Hematopoietic multipotent progenitor cell treated with erythropoietin and hydrocortisone succinate and interleukin-3 and kit ligand, for 15 days (in vitro differentiated cells): ENCODE measurements at regions not wholly inside any gene's neighbourhood (a gene's known extent, or its start where the extent isn't known, plus 50 kb on each side); places are given as distances from the start of the nearest gene placed in this dataset.
"Not testable (repeated sequence)": the region's sequence is repeated elsewhere in the genome, so short reads cannot be mapped to it uniquely, and the experiment has no call there.

ENCODE experiments used
- DNase-seq: peaks from one replicate; pipeline ENCODE4 v3.0.0-alpha.2; 2015; ENCODE audit warnings: low spot score

DNA sequence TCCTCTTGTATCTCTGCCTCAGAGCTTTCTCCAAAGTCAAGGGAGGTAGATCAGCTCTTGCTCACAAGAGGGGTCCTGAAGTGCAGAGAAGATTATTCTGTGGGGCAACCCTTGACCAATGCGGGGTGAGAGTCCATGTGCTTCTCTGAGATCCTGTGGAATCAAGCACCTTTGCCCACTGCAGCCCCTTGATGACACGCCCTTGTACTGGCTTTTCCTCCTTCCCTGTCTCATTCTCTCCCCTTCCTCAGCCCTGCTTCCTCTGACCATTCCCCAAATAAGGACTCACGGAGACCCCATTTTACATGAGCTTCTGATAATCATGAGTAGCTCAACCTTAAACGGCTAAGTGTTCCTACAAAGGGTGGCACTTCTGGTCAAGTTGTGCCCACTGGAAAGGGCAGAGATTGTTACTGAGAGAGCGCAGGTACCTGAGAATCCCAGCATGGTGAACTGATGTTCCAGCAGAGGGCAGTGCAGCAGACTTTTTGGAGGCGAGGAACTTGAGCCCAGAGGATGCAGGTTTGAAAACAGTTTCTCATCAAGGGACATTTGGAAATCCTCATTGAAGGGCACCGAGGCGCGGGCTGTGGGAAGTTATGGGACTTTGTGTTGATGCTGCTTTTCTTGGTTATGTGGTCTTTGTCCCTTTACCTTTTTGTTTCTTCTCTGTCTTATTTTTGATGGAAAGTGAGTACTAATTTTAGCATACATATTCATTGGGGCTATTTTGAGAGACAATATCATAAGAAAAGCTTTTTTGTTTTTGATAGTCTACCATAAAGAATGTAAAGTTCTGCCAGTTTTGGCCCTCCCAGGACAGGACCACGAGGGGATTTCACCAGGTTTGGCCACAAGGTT is 201.3 kb downstream of the RBM46 start:
- no peak for DNase-seq

DNA sequence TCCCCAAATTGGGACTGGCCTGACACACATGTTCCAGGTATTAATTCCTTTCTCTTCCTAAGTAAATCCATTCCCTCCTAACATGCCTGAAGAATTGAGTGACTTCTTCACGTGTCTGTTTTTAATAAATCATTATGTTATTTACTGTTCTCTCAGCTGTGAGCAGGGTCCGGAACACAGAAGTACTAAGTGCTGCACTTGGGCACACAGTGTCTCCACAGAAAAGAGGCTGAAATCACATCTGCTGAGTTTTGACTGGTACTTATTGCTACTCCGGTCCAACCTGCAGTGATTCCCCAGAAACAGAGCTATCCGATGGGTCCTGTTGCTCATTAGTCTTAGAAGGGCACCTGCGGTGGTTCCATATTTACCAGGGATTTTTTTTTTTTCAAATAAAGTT is 202.6 kb downstream of the RBM46 start:
- DNase-seq, result no peak

DNA sequence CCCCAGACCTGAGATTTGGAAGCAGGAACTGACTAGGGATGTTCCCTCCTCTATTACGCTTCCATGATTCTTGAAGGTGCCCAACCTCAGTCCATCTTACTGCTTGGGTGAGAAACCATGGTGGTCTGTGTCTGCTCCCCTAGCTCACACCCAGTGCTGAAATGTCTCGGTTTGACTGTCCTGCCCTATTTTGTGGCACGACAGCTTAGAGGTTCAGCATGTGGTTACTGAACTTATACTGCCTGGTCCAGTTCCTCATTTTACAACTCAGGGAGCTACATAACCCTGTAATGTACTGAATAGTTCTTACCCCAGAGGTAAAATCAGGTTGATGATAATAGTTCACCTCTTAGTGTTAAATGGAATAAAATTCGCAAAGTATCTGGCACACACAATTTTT is 203.1 kb downstream of the RBM46 start:
- DNase-seq, result no peak

DNA sequence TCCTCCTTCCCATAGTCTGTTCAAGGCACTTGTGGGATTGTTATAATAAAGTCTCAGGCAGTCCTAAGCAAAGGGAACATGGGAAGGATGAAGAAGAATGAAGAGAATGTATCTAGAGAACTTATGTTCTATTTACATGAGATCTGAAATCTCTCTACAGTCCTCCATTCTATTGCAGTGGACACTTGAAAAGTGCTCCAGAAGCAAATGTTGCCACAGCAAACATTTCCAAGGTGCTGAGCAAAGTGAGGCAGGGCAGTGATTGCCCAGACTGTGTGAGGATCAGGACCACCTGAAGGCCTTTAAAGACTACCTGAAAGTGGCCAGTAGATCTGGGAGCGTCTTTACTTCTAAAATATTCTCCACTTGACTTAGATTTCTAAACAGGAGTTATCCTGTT is 203.5 kb downstream of the RBM46 start:
- DNase-seq, result no peak

DNA sequence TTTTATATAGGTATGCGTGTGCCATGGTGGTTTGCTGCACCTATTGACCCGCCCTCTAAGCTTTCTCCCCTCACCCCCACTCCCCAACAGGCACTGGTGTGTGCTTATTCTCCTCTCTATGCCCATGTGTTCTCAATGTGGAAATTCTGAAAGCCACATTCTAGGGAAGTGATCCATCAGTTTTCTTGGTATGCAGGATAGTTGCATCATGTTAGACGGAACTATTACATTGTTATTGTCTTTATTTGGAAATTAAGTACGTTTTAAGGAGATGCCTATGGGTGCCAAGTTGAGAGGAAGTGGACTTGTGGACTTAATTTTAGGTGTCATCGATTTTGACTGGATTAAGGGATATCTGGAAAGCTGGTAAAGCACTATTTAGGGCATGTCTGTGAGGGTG is 204.6 kb downstream of the RBM46 start:
- no peak for DNase-seq

DNA sequence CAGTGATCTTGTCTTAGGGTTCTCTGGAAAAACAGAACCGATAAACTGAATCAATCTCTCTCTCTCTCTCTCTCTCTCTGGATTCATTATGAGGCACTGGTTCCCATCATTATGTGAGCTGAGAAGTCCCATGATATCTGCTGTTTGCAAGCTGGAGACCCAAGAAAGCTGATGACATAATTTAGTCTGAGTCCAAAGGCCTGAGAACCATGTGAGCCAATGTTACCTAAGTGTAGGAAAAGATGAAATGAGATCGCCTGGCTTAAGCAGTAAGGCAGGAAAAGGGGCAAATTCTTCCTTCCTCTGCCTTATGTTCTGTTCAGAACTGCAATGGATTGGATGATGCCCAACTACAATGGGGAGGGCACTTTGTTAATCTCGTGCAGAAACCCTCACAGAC is 207.4 kb downstream of the RBM46 start:
- no peak for DNase-seq

DNA sequence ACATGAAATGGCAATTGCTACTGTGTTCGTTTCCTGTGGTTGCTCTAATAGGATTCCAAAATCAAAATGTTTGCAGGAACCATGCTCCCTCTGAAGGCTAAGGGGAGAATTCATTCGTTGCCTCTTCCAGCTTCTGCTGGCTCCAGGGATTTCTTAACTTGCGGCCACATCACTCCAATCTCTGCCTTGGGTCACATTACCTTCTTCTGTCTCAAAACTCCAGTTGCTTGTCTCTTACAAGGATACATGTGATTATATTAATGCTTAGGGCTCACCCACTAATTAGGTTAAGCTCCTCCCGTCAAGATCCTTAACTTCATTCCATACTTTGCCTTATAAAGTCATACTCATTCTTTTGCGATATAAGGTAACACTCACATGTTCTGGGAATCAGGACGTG is 208.4 kb downstream of the RBM46 start:
- no peak for DNase-seq

DNA sequence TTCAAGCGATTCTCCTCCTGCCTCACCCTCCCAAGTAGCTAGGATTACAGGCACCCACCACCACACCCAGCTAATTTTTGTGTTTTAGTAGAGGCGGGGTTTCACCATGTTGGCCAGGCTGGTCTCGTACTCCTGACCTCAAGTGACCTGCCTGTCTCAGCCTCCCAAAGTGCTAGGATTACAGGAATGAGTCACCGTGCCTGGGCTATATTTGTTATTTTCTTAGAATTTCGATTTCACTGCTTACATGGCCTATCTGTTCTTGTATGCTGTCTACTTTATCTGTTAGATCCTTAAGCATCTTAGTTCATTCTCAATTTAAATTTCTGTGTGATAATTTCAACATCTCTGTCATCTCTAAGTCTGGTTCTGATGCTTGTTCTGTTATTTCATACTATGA is 210.6 kb upstream of the NPY2R start:
- not testable (repeated sequence) for DNase-seq

DNA sequence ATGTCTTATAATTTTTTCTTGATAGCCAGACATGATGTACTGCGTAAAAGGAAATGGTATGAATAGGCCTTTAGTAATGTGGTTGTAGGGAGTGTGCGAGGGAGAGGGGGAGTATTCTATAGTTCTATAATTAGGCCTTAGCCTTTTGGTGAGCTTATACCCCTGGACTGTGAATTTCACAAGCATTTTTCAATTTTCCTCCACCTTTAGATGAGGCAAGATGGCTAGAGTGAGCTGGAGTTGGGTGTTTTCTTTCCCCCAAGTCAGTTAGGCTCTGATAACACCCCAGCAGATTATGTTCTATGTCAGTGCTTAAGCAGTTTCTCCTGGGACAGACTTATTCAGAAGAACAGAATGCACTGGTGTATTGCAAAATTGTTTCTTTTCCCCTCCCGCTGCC is 210.2 kb upstream of the NPY2R start:
- no peak for DNase-seq

DNA sequence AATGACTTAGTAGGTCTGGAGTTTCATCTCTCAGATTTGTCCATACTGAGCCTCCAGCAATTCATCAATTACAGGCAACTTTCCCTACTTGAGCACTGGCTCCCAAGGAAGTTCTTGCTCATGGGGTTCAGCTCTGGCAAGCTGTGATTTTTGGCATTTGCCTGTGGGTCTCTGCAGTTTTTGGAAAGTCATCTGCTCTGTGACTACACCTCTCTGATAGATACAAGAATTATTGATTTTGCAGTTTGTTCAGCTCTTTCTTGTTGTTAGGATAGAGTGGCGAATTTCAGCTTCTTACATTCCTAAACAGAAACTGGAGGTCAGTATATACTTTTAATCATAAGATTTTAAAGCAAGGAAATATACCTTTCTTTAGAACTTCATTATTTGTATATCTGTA is 209.7 kb upstream of the NPY2R start:
- DNase-seq, result no peak

DNA sequence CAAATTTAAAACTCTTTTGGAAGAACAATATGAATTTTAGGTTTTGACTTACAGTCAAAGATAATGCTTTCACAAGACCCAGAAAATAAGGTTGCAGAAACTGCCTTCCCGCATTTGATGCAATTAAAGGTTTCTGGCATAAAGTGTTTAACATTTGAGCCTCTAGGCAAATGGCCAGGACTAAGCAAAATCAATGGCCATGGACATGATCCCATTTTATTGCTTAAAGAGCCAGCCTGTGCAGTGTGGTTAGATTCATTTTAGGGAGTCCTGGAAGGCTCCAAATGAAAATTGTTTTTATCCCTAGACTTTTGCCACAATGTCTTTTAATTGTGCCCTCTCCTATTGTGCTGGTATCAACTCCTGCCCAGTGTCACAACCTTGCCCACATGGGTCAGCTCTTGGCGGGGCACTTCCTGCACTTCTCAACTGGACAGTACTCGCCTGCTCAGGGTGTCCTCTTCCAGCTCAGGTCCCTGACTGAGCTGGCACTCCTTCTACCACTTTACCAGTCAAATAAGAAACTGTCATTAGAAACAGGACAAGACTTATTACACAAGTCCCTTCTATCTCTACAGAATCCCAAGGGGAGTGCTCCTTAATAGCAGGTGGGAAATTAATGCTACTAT is 208.4 kb upstream of the NPY2R start:
- no peak for DNase-seq

DNA sequence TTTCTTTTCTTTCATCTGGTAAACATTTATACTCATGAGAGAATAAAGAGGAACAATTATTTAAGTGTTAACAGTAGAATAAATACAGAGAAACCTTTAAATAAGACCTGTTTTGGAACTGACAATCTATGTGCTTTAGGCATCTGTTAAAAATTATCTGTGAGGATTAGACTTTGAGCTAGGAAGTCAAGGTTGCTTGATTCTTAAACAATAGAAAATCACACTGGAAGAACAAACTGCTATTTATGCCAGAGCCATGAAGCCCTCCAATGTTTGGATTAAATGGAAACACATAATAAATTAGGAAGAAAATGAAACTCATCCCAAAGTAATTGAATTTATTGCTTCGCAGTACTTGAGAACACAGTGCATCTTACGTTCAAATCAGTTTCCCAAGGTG is 207.2 kb upstream of the NPY2R start:
- DNase-seq, result no peak

DNA sequence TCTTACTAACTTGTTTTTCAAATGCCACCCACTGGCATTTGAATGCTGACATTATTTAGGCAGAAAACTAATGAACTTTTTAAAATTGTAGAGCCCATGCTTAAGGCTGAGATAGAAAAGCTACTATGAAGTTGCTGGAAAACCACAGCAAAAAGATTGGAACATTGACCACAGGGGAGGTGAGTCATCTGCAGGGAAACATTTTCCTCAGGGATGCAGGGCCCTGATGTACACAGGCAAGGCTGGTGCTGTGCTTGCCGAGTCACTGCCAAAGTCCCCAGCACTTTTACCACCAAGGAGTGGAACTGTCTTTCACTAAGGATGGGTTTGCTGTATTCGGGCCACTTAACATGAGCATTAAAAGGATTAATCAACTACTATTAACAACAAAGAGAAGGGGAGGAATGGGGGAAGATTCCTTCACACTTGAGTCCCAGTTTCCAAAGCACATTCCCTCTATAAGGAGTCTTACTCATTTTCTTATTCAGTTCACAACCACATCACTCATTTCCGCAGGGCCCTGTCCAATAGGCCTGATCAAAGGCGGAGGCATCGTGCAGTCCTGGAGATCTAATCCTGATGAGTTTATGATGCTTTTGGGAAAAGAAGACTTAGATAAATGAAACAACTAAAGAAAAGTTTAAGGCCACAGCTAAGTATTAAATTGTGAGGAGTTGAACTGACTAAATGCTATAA is 202.9 kb upstream of the NPY2R start:
- DNase-seq, result no peak

DNA sequence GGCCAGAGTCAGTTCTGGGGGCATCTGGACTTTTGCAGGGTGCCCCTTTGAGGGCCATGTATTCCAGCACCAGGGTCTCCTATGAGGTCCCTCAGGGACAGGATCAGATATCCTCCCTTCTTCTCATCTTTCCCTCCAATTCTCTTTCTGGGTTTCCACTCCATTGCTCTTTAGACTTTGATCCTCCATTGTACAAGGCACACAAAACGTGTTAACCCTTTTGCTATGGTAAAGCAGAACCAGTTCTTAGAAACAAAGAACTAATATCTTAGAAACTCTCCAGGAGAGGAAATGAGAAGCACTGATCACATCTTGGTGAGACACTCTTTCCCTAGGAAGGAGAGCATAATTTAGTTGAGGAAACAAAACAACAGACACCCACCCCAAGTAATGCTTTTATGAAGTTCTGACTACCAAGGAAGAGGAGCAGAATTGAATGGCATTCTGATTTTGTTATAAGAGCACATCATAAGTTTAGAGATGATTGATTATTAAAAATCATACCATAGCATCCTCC is 200.7 kb upstream of the NPY2R start:
- DNase-seq, result no peak

DNA sequence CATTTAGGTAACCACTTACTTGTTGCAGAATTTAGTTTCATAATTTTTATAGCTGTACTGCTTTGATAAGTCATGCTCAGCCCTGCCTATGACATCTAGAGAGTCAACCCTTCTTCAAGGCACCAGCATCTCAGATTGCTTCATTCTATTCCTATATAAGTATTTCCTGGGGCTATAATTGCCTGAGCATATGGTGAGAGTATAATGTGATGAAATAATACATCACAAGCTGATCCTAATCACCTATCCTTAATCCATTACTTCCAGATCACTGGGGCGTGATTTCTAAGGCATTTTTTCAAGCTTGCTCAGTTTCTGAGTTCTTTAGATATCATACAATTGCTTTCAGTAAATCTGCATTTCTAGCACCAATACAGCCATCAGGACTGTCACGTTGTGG is 200.0 kb upstream of the NPY2R start:
- DNase-seq, result no peak

DNA sequence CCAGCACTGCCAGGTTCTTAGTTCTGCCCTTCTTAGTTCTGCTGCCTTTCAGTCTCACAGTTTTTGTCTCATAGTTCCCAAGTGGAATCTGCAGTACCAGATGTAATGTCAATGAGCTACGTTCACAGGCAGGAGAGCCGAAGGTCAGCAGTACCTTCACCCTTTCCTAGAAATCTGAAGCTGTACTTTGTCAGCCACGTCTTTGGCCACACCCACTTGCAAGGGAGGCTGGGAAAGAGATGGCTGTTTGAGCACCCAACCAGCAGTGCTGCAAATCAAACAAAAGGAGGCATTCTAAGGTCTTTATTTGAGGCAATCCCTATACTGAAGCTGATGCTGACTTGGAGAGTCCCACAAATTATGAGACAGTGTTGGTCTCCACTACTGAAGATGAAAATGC is 199.1 kb upstream of the NPY2R start:
- DNase-seq, result no peak

DNA sequence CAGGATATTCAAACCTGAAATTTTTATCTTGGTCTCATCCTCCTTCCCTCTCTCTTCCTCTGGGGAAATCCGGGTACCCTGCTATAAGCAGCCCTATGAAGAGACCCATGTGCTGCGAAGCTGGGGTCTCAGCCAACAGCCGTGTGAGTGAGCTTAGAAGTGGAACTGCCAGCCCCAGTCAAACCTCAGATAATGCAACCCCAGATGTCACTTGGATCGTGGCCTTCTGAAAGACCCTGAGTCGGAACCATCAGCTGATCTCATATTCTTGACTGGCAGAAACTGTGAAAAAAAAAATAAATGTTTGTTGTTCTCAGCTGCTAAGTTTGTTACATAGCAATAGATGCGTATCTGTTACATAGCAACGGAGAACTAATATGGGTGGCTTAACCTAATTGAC is 198.1 kb upstream of the NPY2R start:
- no peak for DNase-seq

DNA sequence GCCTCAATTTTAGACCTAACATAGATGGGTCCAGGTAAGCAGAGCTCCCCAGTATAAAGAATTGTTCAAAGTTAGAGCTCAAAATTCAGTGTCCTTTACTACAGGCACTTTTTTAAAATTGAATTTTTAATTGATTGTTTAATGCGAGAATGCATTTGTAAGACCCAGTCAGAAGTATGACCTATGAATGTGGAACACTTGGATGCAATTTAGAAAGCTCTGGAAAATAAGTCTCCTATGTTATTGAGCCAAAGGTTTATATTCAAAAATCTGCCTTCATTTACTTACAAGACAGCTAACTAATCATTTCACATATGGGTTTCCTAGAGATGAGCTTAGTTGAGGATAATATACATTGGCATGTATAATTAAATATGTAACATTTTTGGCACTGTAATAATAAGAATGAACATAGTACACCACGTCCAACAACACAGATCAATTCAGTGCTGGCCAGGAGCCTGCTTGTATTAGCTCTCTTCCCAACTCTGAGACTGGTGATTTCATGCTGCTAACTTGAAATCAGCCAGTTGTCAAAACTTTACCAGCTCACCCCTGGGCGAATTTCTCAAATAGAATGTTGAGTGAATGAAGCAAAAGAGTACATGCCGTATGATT is 197.2 kb upstream of the NPY2R start:
- DNase-seq, result no peak

DNA sequence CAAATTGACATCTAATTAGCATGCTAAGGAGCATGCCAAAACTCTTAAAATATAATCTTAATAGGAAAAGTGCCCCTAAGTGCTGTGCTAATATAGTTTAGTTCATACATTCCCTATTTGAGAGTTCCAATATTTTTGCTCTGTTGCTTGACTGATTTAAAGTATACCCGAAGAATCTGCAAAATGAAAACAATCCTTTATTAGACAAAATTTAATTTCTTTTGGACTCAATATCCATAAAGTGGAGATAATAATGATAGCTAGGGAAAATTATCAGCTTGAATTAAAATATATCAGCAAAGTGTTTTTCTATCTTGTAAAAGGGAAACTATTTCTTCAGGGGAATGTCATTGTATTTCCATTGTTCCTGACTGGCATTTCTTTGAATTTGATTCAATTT is 196.0 kb upstream of the NPY2R start:
- DNase-seq, result no peak

DNA sequence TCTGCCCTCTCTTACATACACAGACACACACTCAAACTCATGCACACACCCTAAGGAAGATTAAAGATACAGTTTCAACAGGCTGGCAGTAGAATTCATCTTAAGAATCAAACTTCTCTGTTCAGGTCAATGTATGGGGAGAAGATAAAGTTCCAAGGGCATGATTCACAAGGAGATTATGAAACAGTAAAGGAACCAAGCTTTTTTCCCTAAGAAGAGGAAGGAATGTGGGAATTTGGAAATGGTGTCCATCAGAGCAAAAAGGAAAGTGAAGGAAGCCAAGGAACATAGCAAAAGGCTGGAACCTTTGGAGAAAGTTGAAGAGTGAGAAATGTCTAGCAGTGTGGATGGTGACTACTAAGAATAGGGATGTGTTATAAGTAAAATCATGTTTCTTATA is 191.0 kb upstream of the NPY2R start:
- no peak for DNase-seq

DNA sequence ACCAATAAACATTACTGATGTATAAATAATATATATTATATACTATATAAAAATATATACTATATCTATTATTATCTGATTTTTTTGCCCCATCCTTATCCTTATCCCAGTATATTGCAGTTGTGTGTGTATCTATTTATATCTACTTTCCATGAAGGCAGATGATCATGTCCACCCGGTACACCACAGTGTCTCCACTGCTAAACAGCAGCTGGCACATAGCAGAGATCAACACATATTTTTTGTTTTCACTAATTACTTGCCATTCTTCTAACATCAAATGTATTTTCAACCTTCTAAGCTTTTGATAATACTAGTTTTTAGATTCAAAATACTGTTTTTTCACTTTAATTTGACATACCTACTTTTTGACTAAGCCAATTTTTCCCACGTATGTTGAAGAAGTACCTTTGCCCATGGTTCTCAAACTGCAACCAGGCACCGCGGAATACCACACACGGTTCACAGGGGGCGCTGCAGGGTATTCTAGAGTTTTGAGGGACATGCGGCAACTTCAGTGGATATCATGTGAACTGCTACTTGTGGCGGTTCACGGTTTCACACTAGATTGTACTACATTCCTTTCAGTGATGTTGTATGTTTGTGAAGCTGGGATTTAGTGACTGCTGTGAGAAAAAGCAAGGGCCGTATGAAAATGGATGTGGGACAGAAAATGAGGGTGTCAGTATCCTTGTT is 182.5 kb upstream of the NPY2R start:
- peak; percentile 2 for DNase-seq

DNA sequence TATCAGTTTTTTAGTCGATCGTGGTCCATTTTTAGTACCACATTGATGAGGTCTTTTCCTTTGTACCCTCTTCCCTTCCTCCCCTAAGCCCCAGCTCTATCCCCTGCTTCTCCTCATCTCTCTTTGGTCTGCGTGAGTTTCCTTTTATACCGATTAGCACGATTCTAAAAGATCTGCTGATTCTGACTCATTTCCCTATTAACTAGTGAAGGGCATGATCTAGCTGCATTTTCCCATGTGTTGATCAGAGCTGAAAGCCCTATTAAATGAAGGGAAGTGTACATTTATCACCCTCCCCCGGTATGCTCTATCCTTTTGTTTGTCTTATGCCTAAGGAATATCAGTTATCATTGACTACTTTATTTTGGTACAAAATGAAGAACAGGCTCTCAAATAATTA is 181.7 kb upstream of the NPY2R start:
- no peak for DNase-seq
